NCI-H345 (cell line): ENCODE measurements at regions not wholly inside any gene's neighbourhood (a gene's known extent, or its start where the extent isn't known, plus 50 kb on each side); places are given as distances from the start of the nearest gene placed in this dataset.

Source experiments
- DNase-seq: peaks from one replicate; lab custom pipeline; 2025; lab: John Stamatoyannopoulos, UW

DNA sequence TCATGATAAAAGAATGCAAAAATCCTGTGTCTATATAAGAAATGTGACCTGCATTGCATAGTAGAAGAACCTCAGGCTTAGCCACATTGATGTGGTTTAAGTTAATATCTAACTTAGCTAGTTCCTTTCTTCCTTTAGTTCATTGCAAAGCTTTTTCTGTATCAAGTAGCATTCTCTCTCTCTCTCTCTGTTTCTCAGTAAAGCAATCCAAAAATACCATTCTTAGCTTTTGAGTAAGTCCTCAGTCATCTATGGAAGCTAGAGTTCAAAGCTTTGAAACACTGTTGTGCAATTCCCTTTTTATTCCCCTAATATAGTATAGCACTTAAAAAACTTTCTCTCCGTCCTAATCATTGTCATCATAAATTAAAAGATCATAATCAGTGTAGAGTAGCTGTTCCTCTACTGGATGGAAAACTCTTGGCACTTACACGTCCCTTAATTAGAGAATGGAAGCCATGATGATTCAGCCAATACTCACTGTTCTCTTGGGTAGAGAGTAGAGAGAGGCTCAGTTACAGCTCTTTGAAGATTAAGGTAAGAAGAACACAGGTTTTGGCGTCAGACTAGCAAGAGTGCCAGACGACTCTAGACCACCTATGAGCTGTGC lies 350.3 kb upstream of the LYPLAL1 start:
- no peak for DNase-seq

DNA sequence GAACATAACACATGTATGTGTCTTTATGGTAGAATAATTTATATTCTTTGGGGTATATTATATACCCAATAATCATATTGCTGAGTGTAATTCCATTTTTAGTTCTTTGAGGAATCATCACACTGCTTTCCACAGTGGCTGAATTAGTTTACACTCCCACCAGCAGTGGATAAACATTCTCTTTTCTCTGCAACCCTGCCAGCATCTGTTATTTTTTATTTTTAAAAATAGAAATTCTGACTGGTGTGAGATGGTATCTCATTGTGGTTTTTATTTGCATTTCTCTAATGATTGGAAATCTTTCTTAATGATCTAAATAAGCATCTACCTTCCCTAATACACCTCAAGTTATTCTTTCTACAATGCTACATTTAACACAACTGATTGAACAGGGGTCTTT lies 346.2 kb upstream of the LYPLAL1 start:
- no peak for DNase-seq

DNA sequence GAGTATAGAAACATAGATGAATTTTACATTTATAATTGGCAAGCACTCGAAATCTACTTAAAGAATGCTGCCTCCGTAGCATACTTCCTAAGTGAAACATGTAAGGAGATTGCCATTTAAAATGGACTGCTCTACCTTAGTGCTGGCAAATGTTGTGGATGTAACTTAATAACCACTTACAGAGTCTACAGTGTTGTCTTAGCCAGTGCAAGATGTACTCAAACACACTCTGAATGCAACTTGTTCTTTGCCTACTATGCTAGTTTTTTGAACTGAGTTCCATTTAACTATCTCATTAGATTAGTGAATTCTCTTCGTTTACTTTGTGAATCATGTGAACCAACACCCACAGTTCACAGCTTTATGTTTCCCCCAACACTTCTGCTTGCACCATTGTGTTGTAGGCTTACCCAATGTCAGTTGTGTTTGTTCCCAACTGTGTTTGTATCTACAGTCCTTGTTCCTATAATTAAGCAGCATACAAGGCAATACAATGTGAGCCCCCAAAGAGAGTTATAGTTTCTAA lies 345.5 kb upstream of the LYPLAL1 start:
- DNase-seq: no peak

DNA sequence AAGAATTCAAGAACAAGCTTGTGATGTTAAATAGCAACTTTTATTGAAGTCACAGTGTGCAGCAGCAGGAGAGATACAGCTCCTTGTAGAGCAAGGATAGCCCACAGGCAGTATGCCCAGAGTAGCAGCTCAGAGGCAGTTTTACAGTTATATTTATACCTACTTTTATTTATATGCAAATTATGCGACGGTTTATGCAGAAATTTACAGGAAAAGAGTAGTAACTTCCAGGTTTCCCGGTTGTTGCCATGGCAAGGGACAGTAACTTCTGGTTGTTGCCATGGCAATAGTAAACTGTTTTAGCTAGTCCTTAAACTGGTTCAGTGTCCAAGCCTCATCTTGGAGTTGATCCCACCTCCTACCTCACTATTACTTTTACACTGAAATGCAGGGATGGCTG lies 344.6 kb upstream of the LYPLAL1 start:
- no peak for DNase-seq

DNA sequence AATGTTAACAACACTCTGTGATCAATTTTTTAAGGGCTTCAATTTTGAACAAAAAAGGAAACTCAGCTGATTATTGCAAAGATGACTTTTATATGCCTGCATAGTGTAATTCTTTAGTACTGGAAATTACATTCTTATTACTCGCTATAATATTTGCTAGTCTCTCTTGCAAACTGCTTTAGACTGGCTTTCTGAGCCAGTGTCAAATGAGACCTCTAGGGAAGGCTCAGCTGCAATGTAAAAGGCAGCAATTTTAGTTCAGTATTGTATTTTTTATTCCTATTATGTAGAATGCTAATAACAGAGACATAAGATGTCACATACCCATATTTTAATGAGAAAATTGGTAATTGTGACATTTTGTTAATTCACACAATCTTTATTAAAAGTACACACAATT lies 338.1 kb upstream of the LYPLAL1 start:
- no peak for DNase-seq

DNA sequence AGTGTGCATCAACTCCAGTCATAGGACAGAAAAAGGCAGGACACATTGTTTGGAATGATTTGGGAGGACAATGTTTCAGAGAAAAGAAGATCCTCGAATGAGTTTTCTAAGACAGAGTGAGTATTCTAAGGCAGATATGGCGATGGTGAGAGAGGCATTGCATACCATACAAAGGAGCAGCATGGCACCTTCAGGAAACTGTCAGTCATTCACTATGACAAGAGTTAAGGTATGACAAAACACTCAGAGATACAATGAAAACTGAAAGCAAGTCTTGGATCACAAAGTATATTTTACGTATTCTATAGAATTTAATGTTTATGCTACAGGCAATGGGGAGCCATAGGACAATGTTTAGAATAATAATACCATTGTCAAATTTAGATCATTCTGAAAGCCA lies 337.4 kb upstream of the LYPLAL1 start:
- no peak for DNase-seq

DNA sequence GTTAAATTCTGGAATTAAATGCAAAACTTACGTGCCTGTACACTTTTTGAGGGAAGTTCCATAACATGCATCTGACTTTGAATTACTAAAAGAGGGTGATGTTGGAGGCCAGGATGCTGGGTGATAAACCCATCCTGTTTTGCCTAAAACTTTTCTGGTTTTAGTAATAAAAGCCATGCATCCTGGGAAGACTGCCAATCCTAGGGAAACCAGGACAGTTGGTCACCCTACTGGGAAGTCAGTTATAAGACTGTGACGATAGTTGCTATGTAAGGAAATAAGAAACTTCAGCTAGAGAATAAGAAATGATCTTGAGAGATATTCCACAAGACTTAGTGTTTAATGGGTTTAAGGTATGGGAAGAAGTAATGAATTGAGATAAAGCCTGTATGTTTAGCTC lies 336.6 kb upstream of the LYPLAL1 start:
- DNase-seq: no peak

DNA sequence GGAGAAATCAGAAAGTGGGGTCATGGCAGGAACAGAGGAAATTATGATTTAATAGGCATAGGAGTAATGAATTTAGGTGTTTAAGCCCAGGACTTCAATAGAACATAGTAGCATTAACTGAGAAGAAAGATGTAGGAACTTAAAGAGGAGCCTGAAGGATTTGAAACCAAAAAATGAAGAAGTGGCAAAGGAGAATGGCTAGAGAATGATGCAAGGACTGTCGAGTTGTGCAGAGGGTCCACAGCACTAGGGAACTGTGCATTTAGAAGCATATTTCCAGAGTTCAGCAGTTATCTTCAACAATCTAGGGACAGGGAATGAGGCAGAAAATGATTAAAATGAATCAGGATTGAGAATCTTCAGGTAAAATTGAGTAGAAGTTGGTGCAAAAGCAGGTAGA lies 328.1 kb upstream of the LYPLAL1 start:
- no peak for DNase-seq

DNA sequence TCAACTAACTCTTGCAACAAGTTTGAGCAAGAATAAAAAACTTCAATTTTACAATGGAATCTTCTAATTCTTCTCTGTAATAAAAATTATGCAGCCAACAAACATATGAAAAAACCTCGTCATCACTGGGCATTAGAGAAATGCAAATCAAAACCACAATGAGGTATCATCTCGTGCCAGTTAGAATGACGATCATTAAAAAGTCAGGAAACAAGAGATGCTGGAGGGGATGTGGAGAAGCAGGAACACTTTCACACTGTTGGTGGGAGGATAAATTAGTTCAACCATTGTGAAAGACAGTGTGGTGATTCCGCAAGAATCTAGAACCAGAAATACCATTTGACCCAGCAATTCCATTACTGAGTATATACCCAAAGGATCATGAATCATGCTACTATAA lies 327.5 kb upstream of the LYPLAL1 start:
- DNase-seq: no peak

DNA sequence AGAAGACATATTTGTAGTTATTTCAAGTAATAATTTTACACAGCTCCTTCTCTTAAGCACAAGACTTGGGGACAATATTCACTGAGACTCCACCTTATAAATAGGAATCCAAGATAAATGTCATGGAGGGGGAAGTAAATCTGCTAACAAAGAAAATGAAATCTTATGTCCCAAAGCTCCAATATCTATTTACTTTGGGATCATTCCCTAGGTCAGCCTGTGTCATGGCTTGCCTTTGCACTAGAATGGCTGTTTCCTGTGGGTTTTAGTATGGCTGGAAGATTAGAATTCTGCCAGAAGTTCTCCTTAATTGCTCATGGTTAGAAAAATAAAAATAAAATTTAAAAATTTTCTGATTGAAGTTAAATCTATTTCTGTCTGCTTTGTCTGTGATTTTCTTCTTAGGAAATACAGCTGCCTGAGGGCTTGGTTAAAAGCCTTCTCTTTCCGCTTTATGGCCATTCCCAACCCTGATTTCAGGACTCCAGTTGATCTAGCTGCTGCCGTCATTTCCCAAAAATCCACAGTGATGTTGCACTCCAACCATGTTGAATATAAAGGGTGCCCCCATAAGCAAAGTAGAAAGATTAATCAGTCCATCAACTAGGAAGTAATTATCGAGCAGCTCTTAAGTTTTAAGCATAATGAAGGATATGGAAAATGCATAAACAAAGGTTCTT lies 326.4 kb upstream of the LYPLAL1 start:
- DNase-seq: no peak

DNA sequence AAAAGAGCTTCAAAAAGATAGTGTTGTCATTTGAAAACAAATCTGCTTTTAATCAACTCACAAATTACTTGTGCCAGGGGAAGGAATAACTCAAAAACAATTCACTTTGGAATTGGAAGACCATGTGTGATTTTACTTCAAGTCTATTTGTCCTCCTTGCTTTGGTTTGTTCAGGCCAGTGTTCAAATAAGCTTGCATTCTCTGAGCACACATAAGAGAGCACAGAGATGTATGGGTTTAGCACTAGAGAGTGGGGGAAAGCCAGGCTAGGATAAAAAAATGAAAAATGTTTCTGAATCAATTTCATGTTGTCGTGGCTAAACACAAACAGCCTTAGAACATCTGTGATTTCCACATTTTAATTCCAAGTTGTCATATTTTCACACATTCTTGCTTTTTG lies 325.7 kb upstream of the LYPLAL1 start:
- DNase-seq: no peak

DNA sequence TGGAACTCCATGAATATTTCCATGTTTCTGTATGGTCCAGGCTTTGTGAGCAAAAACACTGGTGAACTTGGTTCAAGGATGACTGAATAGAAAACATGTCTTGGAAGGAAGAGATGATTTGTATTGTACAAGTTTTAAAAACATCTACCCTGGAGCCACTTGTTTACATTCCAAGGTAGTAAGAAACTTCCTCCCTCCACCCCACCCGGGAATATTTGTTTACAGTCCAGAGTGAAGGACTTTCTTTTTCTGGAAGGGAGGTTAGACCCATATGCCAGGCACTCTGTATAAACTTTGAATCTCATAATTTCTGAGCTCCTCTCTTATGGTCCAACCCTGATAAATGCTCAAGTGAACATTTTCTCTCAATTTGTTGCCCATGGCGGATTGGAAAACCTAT lies 323.3 kb upstream of the LYPLAL1 start:
- DNase-seq: no peak

DNA sequence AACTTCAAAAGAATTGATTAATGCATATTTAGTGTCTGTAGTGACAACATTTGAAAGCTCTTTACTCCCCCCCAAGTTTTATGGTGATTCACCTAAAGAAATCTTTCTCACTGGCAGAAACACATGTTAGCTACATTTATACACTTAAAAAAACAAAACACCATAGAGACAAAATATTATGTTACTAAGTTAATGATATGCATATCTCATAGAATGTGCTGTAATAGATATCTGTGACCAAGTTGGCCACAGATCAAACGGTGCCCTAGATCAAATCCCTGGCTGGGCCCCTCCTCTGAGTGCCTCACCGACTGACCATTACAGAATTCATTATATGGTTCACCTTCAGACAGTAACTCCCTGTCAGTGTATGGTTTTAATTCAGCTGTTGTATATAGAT lies 322.1 kb upstream of the LYPLAL1 start:
- DNase-seq: no peak

DNA sequence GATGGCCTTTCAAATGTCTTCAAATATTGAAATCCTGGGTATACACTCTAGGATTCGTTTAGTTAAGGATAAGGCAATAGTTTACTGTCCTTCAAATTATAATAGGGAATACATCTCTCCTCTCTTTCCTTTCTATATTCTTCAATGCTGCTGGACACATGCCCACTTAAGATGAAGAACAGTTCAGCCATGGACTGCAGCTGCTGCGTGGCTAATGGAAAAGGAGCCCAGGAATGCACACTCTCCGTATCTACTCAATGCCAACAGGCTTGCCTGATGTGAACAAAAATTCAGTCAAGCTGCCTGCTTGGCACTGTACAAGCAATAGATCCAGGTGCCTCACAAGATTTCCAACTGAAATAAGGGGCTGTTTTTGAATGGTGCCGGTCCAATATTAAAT lies 321.2 kb upstream of the LYPLAL1 start:
- DNase-seq: no peak

DNA sequence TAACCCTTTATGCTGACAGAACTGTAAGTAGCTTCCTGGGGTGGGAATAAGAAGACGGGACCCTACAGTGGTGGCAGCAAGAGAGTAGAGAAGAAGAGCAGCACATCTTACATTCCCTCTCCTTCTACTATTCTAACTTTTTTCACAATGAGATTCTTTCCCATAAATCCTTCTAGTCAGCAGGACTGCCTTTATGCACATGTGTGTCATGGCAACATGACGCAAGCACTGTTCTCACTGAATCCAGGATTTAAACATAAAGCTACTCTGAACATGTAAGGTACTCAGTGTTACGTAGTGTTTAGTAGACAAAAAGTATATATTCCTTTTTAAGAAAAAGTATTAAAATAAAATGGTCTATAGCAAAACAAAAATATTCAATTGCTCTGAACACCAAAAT lies 309.7 kb upstream of the LYPLAL1 start:
- no peak for DNase-seq

DNA sequence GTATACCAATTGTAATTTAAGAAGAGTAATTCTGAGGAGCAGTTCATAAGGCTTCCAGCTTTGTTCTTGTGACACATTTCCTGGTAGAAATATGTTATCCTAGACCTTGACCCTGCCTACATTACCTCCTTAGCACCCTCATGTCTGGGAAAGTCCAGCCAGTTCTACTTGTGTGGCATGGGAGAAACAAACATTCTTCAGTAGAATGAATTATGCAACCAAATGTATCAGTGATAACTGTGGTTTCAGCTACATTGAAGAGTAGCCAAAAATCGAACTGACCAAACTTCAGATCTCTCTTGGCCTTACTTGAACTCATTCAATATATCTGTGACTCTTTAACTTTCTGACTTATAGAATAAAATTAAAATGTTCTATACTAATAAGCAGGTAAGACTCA lies 308.1 kb upstream of the LYPLAL1 start:
- no peak for DNase-seq

DNA sequence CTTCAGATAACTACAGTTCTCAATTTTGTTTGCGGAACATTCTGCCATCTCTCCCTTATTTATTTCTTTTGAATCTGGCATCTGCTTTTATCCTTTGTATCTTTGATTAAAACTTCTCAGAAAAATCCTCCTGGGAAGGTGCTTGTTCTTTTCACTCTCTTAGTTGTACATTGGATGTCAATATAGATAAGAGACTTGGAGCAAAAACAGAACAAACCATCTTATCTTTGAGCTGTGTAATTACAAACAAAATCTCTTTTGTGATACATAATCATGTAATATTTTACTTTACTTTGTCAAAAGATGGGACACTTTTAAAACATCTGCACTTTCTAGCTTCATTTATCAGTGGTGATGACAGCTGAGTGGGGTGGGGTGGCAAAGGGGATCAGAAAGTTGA lies 307.2 kb upstream of the LYPLAL1 start:
- DNase-seq: no peak

DNA sequence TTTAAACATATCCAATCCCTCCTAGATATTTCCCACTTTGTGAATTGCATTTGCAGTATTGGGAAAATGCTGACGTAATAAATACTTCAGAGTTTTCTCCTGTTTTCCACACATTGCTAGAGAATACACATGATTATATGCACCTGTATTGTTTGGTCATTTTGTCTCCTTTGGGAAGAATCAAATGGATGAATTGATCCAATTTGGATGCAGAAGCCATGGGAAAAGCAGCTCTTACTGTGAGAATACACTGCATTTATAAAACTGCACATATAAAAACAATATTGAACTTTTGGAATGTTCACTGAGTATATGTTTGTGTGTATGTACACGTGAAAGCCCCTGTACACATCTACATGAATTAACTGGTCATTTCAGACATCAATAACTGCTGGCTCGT lies 306.6 kb upstream of the LYPLAL1 start:
- no peak for DNase-seq

DNA sequence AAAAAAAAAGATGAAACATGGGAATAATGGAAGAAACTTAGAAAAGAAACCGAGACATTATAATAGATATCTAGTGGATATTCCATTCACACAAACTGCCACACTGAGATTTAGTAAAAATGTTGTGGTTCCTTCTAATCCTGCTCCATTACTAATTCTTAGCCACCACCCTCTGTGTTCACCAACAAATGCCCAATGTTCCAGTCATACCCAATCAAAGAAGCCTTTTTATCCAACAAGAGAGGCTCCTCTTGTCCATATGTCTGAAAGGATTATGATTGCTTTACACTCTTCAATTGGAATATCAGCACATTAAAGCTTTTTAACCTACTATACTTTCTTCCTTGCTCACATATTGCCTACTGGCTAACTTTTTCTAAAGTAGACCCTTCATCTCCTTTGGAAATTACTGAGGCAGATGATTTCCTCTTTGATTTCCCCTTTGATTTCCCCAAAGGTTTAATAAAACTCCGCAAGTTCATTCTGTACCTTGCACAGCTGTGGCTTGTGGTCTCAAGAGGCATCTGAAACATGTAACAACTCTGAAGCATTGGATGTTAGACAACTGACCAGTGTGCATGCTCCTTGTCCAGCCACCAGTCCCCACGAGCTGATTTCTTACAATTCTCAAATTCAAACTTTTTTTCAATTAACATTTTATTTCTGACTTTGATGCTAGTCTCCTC lies 305.6 kb upstream of the LYPLAL1 start:
- DNase-seq: no peak

DNA sequence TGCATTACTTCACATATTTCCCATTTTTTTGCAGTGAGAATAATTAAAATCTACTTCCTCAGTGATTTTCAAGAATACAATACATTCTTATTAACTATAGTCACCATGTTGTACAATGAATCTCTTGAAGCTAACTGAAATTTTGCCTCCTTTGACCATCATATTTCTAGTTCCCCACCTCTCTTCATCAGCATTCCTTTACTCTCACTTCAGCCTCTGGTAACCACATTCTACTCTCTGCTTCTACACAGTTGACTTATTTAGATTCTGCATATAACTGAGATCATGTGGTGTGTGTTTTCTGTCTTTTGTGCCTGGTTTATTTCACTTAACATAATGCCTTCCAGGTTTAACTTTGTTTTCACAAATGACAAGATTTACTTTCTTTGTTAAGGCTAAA lies 304.4 kb upstream of the LYPLAL1 start:
- no peak for DNase-seq

DNA sequence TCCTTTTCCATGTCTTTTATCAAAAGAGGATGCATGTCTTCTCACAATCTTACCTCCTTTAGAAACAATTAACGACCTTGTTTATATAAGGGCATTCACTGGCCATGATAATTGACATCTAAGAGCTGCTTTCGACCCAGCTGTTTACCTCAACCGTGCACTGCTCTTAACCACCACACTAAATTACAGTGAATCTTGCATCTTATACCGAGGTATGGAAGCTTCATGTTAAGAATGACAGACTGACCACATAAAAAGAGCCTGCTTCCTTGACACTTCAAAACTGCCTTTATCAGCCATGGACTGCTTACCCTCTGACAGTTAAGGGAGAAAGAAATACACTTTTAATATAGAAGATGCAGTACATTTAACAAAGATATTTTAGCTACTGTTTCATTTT lies 301.7 kb upstream of the LYPLAL1 start:
- no peak for DNase-seq

DNA sequence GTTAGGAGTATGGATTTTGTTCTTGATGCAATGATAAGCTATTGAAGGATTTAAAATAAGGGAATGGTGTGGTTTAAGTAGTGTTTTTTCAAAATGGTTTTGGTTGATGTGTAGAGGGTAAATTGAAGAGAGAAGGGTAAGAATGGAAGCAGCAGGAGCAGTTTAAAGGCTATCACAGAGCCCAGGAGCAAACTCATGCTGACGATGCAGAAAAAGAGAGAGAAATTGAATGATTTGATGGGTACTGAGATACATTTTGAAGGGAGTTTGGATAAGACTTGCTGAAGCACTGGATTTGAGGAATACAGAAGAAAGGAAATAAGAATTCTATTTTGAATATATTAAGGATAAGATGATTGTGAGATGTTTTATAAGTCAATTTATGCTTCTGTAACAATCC lies 300.8 kb upstream of the LYPLAL1 start:
- DNase-seq: no peak

DNA sequence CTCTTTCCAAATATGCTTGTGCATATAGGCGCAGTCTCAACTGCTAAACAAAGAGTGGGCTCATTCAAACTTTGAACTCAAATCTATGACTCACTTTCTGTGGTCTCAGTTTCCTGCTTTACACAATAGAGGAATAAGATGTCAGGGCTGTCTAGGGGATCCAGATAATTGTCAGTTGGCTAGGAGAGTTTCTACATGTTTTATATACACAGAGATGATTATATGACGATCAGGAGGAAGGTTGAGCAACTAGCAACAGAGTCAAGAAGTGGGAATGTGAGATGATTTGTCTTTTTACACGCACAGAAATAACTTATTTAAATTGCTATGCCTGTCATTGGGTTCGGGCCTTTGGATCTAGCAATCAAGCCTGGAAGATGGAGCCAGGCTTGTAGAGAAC lies 299.4 kb upstream of the LYPLAL1 start:
- no peak for DNase-seq
